ENCODE measurements at regions not wholly inside any gene's neighbourhood (a gene's known extent, or its start where the extent isn't known, plus 50 kb on each side); places are given as distances from the start of the nearest gene placed in this dataset.

GRCh38 chr10:8227246-8227645 is 172.8 kb downstream of the GATA3 start:
- DNase-seq (ENCODE audit: low read depth in 2 of 3, low spot score in 2 of 3): no peak

GRCh38 chr10:8229153-8229552 is 174.7 kb downstream of the GATA3 start:
- no peak for DNase-seq (ENCODE audit: low read depth in 2 of 3, low spot score in 2 of 3)

- no peak for DNase-seq (ENCODE audit: low read depth in 2 of 3, low spot score in 2 of 3)
These were observed 176.4 kb downstream of the GATA3 start for GRCh38 chr10:8230902-8231301.

GRCh38 chr10:8233049-8233448 is 178.6 kb downstream of the GATA3 start:
- DNase-seq (ENCODE audit: low read depth in 2 of 3, low spot score in 2 of 3): no peak

- no peak for DNase-seq (ENCODE audit: low read depth in 2 of 3, low spot score in 2 of 3)
These were observed 179.4 kb downstream of the GATA3 start for GRCh38 chr10:8233832-8234259.

GRCh38 chr10:8235253-8236027 is 181.0 kb downstream of the GATA3 start:
- DNase-seq (ENCODE audit: low read depth in 2 of 3, low spot score in 2 of 3): no peak

- no peak for DNase-seq (ENCODE audit: low read depth in 2 of 3, low spot score in 2 of 3)
These were observed 184.5 kb downstream of the GATA3 start for GRCh38 chr10:8238986-8239385.

- DNase-seq (ENCODE audit: low read depth in 2 of 3, low spot score in 2 of 3): no peak
These were observed 186.4 kb downstream of the GATA3 start for GRCh38 chr10:8240861-8241260.

- DNase-seq (ENCODE audit: low read depth in 2 of 3, low spot score in 2 of 3): peak in 2 of 3 experiments; percentile 29 to 61
These were observed 187.9 kb downstream of the GATA3 start for GRCh38 chr10:8242295-8242872.

GRCh38 chr10:8245131-8245813 is 190.8 kb downstream of the GATA3 start:
- DNase-seq (ENCODE audit: low read depth in 2 of 3, low spot score in 2 of 3): no peak

- no peak for DNase-seq (ENCODE audit: low read depth in 2 of 3, low spot score in 2 of 3)
These were observed 191.3 kb downstream of the GATA3 start for GRCh38 chr10:8245814-8246142.

- DNase-seq (ENCODE audit: low read depth in 2 of 3, low spot score in 2 of 3): no peak
These were observed 192.1 kb downstream of the GATA3 start for GRCh38 chr10:8246548-8246947.

GRCh38 chr10:8247191-8247590 is 192.7 kb downstream of the GATA3 start:
- DNase-seq (ENCODE audit: low read depth in 2 of 3, low spot score in 2 of 3): no peak

- no peak for DNase-seq (ENCODE audit: low read depth in 2 of 3, low spot score in 2 of 3)
These were observed 194.4 kb downstream of the GATA3 start for GRCh38 chr10:8248868-8249267.

- no peak for DNase-seq (ENCODE audit: low read depth in 2 of 3, low spot score in 2 of 3)
These were observed 199.9 kb downstream of the GATA3 start for GRCh38 chr10:8254350-8254749.

- no peak for DNase-seq (ENCODE audit: low read depth in 2 of 3, low spot score in 2 of 3)
These were observed 200.8 kb downstream of the GATA3 start for GRCh38 chr10:8255301-8255700.

GRCh38 chr10:8260645-8261044 is 206.2 kb downstream of the GATA3 start:
- no peak for DNase-seq (ENCODE audit: low read depth in 2 of 3, low spot score in 2 of 3)

GRCh38 chr10:8262317-8262716 is 207.8 kb downstream of the GATA3 start:
- no peak for DNase-seq (ENCODE audit: low read depth in 2 of 3, low spot score in 2 of 3)

GRCh38 chr10:8269976-8270375 is 215.5 kb downstream of the GATA3 start:
- DNase-seq (ENCODE audit: low read depth in 2 of 3, low spot score in 2 of 3): no peak

GRCh38 chr10:8272794-8273425 is 218.4 kb downstream of the GATA3 start:
- no peak for DNase-seq (ENCODE audit: low read depth in 2 of 3, low spot score in 2 of 3)

GRCh38 chr10:8273749-8274148 is 219.3 kb downstream of the GATA3 start:
- no peak for DNase-seq (ENCODE audit: low read depth in 2 of 3, low spot score in 2 of 3)

- no peak for DNase-seq (ENCODE audit: low read depth in 2 of 3, low spot score in 2 of 3)
These were observed 221.4 kb downstream of the GATA3 start for GRCh38 chr10:8275911-8276310.

All from activated CD8-positive, alpha-beta memory T cell treated with anti-CD3 and anti-CD28 coated beads for 48 hours (primary cell).